Lower leg skin (tissue), 4 donors: ENCODE measurements at regions not wholly inside any gene's neighbourhood (a gene's known extent, or its start where the extent isn't known, plus 50 kb on each side); places are given as distances from the start of the nearest gene placed in this dataset.

Source experiments
- DNase-seq, 2 donors: peaks; one replicate each; pipeline ENCODE4 v3.0.0-alpha.2; 2019; ENCODE audit warnings: low spot score in 2 of 2
- H3K4me3 ChIP-seq: fragments of 200-600 bp; sonication (generic); 2 replicates; pipeline ENCODE4 v1.5.1; 2017; ENCODE audit warnings: mild to moderate bottlenecking, low read depth; ENCODE audit not compliant: poor library complexity, severe bottlenecking
- CTCF ChIP-seq, 3 donors: fragments of 450-650 bp; IDR thresholded peaks; one replicate each; pipeline ENCODE4 v1.5.1; 2016; ENCODE audit warnings: antibody characterized with exemption in 3 of 3, mild to moderate bottlenecking in 3 of 3, moderate library complexity in 2 of 3
- POLR2A ChIP-seq, 2 donors: fragments of 450-650 bp; IDR thresholded peaks; one replicate each; pipeline ENCODE4 v1.6.1; 2016 to 2017; ENCODE audit warnings: antibody characterized with exemption in 2 of 2, mild to moderate bottlenecking in 1 of 2, moderate library complexity in 1 of 2
- WGBS, 2 donors: methylation state at CpG; one replicate each; pipeline ENCODE4 v1.1.5; 2018; 5-methylcytosine and 5-hydroxymethylcytosine counted together
- intact Hi-C: fragments of 100-400 bp; cut with DNase I; formaldehyde crosslinking; loops from one replicate; pipeline ENCODE4 v1.15.0; 2023; ENCODE audit warnings: low total_unique reads

- no peak for TF ChIP-seq CTCF (IDR thresholded peaks at IDR 0.05)
- TF ChIP-seq POLR2A (IDR thresholded peaks at IDR 0.05) = no peak
- 86 to 92% methylated on average over 3 to 4 of the region's 4 CpGs for WGBS, 2 donors
- DNase-seq = no peak
- H3K4me3 ChIP-seq = no peak overlapping the region
- intact Hi-C loops = no loop called here
Measured at GRCh38 chr3:690770-691169, 402.1 kb upstream of the CNTN6 start.

DNA sequence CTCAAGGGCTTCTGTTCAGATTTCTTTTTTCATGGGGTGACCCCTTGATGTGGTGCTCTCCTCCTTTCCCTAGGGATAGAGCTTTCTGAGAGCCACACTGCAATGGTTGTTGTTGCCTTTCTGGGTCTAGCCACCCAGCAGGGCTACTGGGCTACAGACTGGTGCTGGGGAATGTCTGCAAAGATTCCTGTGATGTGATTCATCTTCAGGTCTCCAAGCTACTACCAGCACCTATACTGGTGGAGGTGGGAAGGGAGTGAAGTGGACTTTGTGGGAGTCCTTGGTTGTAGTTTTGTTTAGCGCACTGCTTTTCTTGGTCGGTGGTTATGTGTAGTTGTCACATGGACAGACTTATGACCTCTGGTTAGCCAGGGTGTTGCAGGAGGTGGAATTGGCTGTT, 392.3 kb upstream of the CNTN6 start:
- intact Hi-C loops = no loop called here
- 90% methylated on average over 2 of the region's 2 CpGs for WGBS, 2 donors

DNA sequence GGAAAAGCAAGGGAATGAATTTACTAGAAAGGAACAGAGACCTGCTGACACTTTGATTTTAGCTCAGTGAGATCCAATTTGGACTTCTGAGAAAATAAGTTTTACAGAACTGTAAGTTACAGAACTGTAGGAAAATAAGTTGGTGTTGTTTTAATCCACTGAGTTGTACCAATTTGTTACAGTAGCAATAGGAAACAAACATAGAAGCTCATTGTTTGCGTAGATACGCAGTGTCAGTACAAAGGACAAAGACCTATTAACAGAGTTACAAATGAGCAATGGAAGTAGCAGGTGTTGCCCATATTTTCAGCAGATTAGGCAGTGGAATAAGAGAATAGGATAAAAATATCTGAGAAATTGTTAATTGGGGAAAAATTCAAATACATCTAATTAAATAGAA, 385.8 kb upstream of the CNTN6 start:
- no peak overlapping the region for H3K4me3 ChIP-seq
- intact Hi-C loops = no loop called here
- 38 to 41% methylated on average over 2 of the region's 2 CpGs for WGBS, 2 donors
- DNase-seq = no peak
- TF ChIP-seq CTCF (IDR thresholded peaks at IDR 0.05) (no peak), POLR2A (IDR thresholded peaks at IDR 0.05) (no peak)

More for the DNA sequence above, 392.3 kb upstream of the CNTN6 start:
- no peak for DNase-seq
- TF ChIP-seq POLR2A (IDR thresholded peaks at IDR 0.05) (no peak), CTCF (IDR thresholded peaks at IDR 0.05) (no peak)
- no peak overlapping the region for H3K4me3 ChIP-seq

DNA sequence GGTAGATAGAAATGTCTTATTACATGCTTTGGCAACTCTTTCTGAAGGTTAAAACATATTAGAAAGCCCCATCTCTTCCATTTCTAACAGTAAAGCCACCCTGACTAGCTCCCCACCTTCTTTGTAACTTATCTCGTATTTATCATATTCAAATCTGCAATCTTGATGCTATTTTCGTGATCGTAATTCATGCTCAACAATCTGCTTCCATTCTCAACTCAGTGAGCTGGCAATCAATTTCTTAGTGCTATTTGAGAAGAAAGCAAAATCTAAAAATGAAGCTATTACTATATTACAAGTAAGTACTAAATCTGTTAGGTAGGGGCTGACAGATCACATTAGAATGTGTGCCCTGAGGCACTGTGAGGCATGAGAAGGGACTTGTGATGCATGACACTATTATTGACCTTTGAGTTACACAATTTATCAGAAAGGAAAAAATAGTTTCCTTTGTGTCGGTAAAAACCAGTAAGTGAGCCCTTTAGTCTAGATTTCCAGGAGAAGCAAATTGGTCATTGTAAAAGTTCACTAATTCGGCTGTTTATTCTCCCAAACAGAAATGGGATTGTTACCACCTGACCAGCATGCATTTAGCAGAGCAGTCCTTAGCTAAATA, 379.7 kb upstream of the CNTN6 start:
- no peak overlapping the region for H3K4me3 ChIP-seq
- no peak for DNase-seq
- WGBS, 2 donors = 54 to 64% methylated on average over 5 of the region's 5 CpGs
- intact Hi-C loops = no loop called here
- no peak for TF ChIP-seq CTCF (IDR thresholded peaks at IDR 0.05)
- no peak for TF ChIP-seq POLR2A (IDR thresholded peaks at IDR 0.05)

DNA sequence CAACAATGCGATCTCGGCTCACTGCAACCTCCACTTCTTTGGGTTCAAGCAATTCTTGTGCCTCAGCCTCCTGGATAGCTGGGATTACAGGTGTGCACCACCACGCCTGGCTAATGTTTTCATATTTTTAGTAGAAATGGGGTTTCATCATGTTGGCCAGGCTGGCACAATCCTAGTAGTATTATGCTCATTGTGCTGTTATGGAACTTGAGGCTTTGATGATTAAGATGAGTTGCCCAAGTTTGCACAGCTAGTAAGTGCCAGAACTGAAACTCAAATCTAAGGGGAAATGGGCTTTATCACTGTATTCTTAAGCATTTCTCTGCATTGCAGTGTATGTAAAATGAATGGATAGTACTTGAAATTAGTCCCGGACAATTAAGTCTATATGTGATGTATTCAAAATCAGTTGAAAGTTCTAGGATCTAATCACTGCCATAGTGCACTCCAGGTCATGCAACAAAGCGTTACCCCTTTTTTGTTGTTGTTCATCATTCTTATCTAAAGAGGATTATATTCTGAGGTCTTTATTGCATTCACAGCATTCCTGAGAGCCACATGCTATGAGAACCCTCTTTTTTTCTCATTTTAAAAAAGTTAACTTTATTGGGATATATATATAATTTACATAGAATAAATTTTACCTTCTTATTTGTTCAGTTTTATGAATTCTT, 378.7 kb upstream of the CNTN6 start:
- no peak for TF ChIP-seq CTCF (IDR thresholded peaks at IDR 0.05)
- no peak for TF ChIP-seq POLR2A (IDR thresholded peaks at IDR 0.05)
- H3K4me3 ChIP-seq = no peak overlapping the region
- intact Hi-C loops = no loop called here
- no peak for DNase-seq
- WGBS, 2 donors = 94 to 98% methylated on average over 5 of the region's 5 CpGs

DNA sequence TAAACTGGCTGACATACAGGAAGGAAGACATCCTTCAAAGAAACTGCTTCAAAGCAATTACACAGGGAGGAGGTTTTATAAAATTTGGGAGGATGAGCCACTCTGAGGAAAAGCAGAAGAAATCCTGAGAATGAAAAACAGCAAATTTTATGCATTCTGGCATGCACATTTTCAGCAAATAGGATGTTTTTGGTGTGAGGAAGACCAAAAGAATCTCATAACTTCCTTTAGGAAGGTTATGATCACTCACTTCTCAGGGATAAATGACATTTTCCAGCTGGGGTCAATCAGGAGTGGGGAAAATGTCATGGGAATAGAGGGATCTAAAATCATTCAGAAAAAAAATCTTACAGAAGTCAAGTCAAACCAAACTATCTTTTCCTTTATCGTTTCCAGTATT, 371.7 kb upstream of the CNTN6 start:
- DNase-seq = no peak
- TF ChIP-seq POLR2A (IDR thresholded peaks at IDR 0.05) (no peak), CTCF (IDR thresholded peaks at IDR 0.05) (no peak)
- intact Hi-C loops = no loop called here
- H3K4me3 ChIP-seq = no peak overlapping the region
- 67 to 74% methylated on average over 1 of the region's 1 CpG for WGBS, 2 donors
